ENCODE measurements at regions not wholly inside any gene's neighbourhood (a gene's known extent, or its start where the extent isn't known, plus 50 kb on each side); places are given as distances from the start of the nearest gene placed in this dataset.
A peak's percentile ranks its signal among the peaks of the same experiment; 100 is the strongest.

- peak; percentile 59 for DNase-seq (ENCODE audit: insufficient read length, low spot score)
- FAIRE-seq, result peak; percentile 77
- peak; percentile 43; the same call in 1 of the 2 replicates for TF ChIP-seq POLR2A (IDR thresholded peaks at IDR 0.05; ENCODE audit: low read depth, low read length)
Observed at GRCh38 chr13:99658261-99658991, 157.2 kb downstream of the TM9SF2 start.

GRCh38 chr13:99657848-99658260 is 156.6 kb downstream of the TM9SF2 start:
- DNase-seq (ENCODE audit: insufficient read length, low spot score) (peak; percentile 59), FAIRE-seq (peak; percentile 88)
- no peak for TF ChIP-seq POLR2A (IDR thresholded peaks at IDR 0.05; ENCODE audit: low read depth, low read length)

DNA sequence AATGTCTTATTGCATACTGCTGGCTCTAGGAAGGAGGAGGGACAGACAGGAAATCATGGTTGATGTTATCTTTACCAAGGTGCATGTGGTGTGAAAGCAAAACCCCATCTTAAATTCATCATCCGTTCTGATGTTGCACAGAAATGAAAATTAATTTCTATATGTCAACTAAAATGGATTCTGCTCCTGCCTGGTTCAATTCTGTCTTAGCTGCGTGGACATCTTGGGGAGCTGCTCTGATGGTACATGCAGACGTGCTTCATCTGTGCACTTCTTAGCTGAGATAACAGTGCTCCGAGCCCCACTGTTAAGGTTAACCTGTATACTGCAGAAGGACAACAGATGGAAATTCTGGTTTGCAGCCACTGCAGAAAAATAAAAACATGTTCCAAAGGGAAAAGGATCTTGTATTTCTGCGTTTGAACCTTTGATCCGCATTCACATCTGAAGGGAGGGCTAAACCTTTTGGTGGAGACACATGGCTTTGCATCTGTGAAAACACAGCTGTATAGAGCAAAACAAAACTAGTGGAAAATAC is 155.6 kb downstream of the TM9SF2 start:
- DNase-seq (ENCODE audit: insufficient read length, low spot score) (no peak), FAIRE-seq (peak; percentile 70)
- no peak for TF ChIP-seq POLR2A (IDR thresholded peaks at IDR 0.05; ENCODE audit: low read depth, low read length)

- FAIRE-seq, result no peak
- DNase-seq (ENCODE audit: insufficient read length, low spot score), result peak; percentile 77
- no peak for TF ChIP-seq POLR2A (IDR thresholded peaks at IDR 0.05; ENCODE audit: low read depth, low read length)
Observed at GRCh38 chr13:99656092-99656745, 154.9 kb downstream of the TM9SF2 start.

GRCh38 chr13:99655351-99656091 is 154.2 kb downstream of the TM9SF2 start:
- DNase-seq (ENCODE audit: insufficient read length, low spot score) (peak; percentile 97), FAIRE-seq (peak; percentile 100)
- no peak for TF ChIP-seq POLR2A (IDR thresholded peaks at IDR 0.05; ENCODE audit: low read depth, low read length)

DNA sequence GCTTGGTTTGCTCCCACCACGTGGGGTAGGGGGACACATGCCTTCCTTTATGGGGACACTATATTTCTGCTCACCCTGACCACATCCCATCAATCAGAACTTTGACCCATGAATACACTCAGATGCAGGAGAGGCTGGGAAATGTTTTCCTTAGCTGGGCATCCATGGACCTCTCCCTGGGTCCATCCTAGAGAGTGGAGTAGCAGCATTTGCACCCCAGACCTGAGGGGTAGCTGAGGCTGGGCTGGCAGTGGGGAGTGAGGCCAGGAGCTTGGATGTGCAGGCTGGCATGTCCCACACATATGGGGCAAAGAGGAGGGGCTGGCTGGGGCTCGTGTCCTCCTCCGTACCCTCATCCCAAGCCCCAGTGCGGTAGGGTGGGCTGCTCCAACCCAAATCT is 152.8 kb downstream of the TM9SF2 start:
- DNase-seq (ENCODE audit: insufficient read length, low spot score) (no peak), FAIRE-seq (no peak)
- TF ChIP-seq POLR2A (IDR thresholded peaks at IDR 0.05; ENCODE audit: low read depth, low read length), result no peak

GRCh38 chr13:99653526-99653925 is 152.3 kb downstream of the TM9SF2 start:
- FAIRE-seq, result no peak
- TF ChIP-seq POLR2A (IDR thresholded peaks at IDR 0.05; ENCODE audit: low read depth, low read length), result no peak

GRCh38 chr13:99652901-99653300 is 151.6 kb downstream of the TM9SF2 start:
- FAIRE-seq (no peak), DNase-seq (ENCODE audit: insufficient read length, low spot score) (no peak)
- no peak for TF ChIP-seq POLR2A (IDR thresholded peaks at IDR 0.05; ENCODE audit: low read depth, low read length)

More at GRCh38 chr13:99653526-99653925, 152.3 kb downstream of the TM9SF2 start:
- DNase-seq (ENCODE audit: insufficient read length, low spot score), result no peak

DNA sequence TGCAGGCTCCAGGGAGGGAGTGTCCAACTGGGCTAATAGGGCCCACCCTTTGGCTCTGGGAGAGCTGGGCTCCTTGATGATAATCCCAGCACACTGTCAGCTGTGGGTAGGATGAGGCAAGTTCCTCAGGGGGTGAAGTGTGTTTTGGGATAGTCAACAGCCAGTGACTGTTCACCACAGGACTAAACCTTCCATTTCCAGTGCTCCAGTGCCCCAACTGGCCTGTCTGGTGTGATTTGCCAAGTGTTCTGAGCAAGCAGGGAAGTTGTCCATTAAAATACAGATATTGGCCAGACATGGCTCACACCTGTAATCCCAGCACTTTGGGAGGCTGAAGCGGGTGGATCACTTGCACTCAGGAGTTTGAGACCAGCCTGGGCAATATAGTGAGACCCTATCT is 150.9 kb downstream of the TM9SF2 start:
- no peak for TF ChIP-seq POLR2A (IDR thresholded peaks at IDR 0.05; ENCODE audit: low read depth, low read length)
- FAIRE-seq (no peak), DNase-seq (ENCODE audit: insufficient read length, low spot score) (no peak)

- FAIRE-seq (no peak), DNase-seq (ENCODE audit: insufficient read length, low spot score) (no peak)
- TF ChIP-seq POLR2A (IDR thresholded peaks at IDR 0.05; ENCODE audit: low read depth, low read length), result no peak
Observed at GRCh38 chr13:99651016-99651415, 149.7 kb downstream of the TM9SF2 start.

GRCh38 chr13:99650410-99650809 is 149.1 kb downstream of the TM9SF2 start:
- no peak for DNase-seq (ENCODE audit: insufficient read length, low spot score)
- no peak for TF ChIP-seq POLR2A (IDR thresholded peaks at IDR 0.05; ENCODE audit: low read depth, low read length)
- FAIRE-seq, result no peak

GRCh38 chr13:99648927-99649326 is 147.7 kb downstream of the TM9SF2 start:
- no peak for TF ChIP-seq POLR2A (IDR thresholded peaks at IDR 0.05; ENCODE audit: low read depth, low read length)
- FAIRE-seq, result no peak
- no peak for DNase-seq (ENCODE audit: insufficient read length, low spot score)

GRCh38 chr13:99648066-99648665 is 146.9 kb downstream of the TM9SF2 start:
- FAIRE-seq, result no peak
- no peak for DNase-seq (ENCODE audit: insufficient read length, low spot score)

DNA sequence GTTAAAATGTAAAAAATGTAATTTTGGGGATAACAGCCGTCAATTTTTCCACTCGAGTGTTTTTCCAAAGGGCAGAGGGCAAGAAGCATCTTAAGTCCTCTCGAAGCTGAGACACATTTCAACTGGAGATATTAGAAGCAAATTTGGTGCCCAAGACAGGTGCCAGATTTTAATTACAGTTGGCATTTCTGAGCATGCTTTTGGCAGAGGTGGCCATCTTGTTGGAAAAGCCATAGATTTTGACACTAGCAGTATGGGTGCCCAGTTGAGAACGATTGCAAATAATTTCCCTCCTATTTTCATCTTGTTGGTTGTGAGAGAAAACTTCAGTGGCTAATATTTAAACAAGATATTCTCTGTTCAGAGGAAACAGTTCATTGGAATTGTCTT is 146.3 kb downstream of the TM9SF2 start:
- no peak for TF ChIP-seq POLR2A (IDR thresholded peaks at IDR 0.05; ENCODE audit: low read depth, low read length)
- FAIRE-seq, result no peak
- DNase-seq (ENCODE audit: insufficient read length, low spot score), result no peak

More at GRCh38 chr13:99648066-99648665, 146.9 kb downstream of the TM9SF2 start:
- no peak for TF ChIP-seq POLR2A (IDR thresholded peaks at IDR 0.05; ENCODE audit: low read depth, low read length)
